Gastroesophageal sphincter (tissue), 4 donors: ENCODE measurements at regions not wholly inside any gene's neighbourhood (a gene's known extent, or its start where the extent isn't known, plus 50 kb on each side); places are given as distances from the start of the nearest gene placed in this dataset.

Experiments used
- ATAC-seq: fragments of 150-250 bp; one replicate; pipeline ENCODE4 v1.9.1; 2016; ENCODE audit warnings: mild to moderate bottlenecking, moderate library complexity
- H3K27ac ChIP-seq, 4 donors: fragments of 200-600 bp; sonication (generic) in 3 of 4; 1 replicate in 3 of 4; 2 replicates in 1 of 4; pipeline ENCODE4 v1.5.1; 2016 to 2019
- H3K27me3 ChIP-seq: fragments of 200-600 bp; sonication (generic); one replicate; pipeline ENCODE4 v1.5.1; 2019
- H3K36me3 ChIP-seq, 2 donors: fragments of 200-600 bp; sonication (generic); one replicate each; pipeline ENCODE4 v1.5.1; 2019; ENCODE audit warnings: control low read depth in 1 of 2
- H3K4me1 ChIP-seq, 3 donors: fragments of 200-600 bp; sonication (generic); 1 replicate in 2 of 3; 2 replicates in 1 of 3; pipeline ENCODE4 v1.5.1; 2016 to 2019; ENCODE audit warnings: control low read depth in 2 of 3
- H3K4me3 ChIP-seq, 2 donors: fragments of 200-600 bp; sonication (generic); one replicate each; pipeline ENCODE4 v1.5.1; 2019; ENCODE audit warnings: mild to moderate bottlenecking in 1 of 2, moderate library complexity in 1 of 2
- H3K9me3 ChIP-seq, 3 donors: fragments of 200-600 bp; sonication (generic); one replicate each; pipeline ENCODE4 v1.5.1; 2017 to 2019; ENCODE audit warnings: control low read depth in 2 of 3
- EP300 ChIP-seq: sonication (generic); formaldehyde crosslinking; IDR thresholded peaks from one replicate; pipeline ENCODE4 v1.6.1; 2017; ENCODE audit warnings: antibody characterized with exemption, mild to moderate bottlenecking
- POLR2A ChIP-seq, 2 donors: fragments of 450-650 bp; IDR thresholded peaks; one replicate each; pipeline ENCODE4 v1.6.1; 2017; ENCODE audit warnings: antibody characterized with exemption in 2 of 2, mild to moderate bottlenecking in 2 of 2, moderate library complexity in 1 of 2
- POLR2AphosphoS5 ChIP-seq: sonication (generic); formaldehyde crosslinking; IDR thresholded peaks from one replicate; pipeline ENCODE4 v1.6.1; 2017; ENCODE audit warnings: antibody characterized with exemption
- WGBS, 2 donors: methylation state at CpG; one replicate each; pipeline ENCODE4 v1.1.5; 2018; ENCODE audit warnings: low coverage in 1 of 2; 5-methylcytosine and 5-hydroxymethylcytosine counted together
- TF ChIP-seq, protein P1 (sequence below), 4 experiments: fragments of 200-600 bp in 2 of 4; fragments of 450-650 bp in 2 of 4; sonication (generic) in 1 of 4; IDR thresholded peaks; one replicate each; pipeline ENCODE4 v1.5.1; 2017 to 2019; ENCODE audit warnings: antibody characterized with exemption in 4 of 4, mild to moderate bottlenecking in 2 of 4, moderate library complexity in 2 of 4

DNA sequence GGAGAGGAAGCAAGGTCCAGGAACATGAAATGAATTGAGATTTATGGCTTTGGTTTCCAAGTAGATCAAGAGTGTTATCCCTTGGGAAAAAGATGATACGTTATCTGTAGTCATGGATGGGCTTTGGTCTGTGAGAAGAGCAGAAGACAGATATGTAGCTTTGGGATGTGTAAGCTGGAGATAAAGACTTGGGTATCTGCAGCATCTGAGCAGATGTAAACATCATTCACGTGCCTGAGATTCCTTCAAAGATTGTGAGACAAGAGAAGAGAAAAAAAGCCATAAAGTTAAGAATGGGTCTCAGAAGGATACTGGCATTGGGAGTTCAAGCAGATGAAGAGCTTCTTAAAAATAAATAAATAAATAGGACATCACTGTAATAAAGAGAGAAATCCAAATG lies 217.8 kb downstream of the PTPRC start:
- TF ChIP-seq, protein P1, sequence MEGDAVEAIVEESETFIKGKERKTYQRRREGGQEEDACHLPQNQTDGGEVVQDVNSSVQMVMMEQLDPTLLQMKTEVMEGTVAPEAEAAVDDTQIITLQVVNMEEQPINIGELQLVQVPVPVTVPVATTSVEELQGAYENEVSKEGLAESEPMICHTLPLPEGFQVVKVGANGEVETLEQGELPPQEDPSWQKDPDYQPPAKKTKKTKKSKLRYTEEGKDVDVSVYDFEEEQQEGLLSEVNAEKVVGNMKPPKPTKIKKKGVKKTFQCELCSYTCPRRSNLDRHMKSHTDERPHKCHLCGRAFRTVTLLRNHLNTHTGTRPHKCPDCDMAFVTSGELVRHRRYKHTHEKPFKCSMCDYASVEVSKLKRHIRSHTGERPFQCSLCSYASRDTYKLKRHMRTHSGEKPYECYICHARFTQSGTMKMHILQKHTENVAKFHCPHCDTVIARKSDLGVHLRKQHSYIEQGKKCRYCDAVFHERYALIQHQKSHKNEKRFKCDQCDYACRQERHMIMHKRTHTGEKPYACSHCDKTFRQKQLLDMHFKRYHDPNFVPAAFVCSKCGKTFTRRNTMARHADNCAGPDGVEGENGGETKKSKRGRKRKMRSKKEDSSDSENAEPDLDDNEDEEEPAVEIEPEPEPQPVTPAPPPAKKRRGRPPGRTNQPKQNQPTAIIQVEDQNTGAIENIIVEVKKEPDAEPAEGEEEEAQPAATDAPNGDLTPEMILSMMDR (IDR thresholded peaks at IDR 0.05): no peak
- no peak for TF ChIP-seq POLR2A (IDR thresholded peaks at IDR 0.05)
- TF ChIP-seq POLR2AphosphoS5: no peak
- TF ChIP-seq EP300: no peak
- H3K27me3 ChIP-seq: no peaks in the 10 kb centered on the region
- no peaks in the 10 kb centered on the region for H3K4me1 ChIP-seq
- WGBS, 2 donors: 69 to 79% methylated on average over 2 of the region's 2 CpGs
- H3K9me3 ChIP-seq: no peaks in the 10 kb centered on the region
- H3K27ac ChIP-seq: no peak overlapping the region
- H3K4me3 ChIP-seq: no peak overlapping the region
- no peak for ATAC-seq
- no peaks in the 10 kb centered on the region for H3K36me3 ChIP-seq

DNA sequence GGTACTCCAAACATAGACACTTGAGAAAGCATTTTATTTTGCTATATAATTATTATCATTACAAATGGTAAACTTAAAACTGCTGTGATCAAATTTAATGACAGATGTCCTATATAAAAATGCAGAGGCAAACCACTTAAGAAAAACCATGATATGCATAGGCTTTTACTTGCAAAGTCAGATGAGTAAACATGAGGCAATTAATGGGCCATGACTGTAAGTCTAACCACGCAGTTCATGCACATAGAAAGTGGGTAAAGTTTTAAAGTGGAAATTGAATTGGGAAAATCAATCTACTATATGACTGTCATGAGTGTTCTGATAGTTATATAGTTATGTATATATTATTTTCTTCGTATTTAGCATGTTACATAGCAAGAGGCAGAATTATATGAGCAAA lies 219.2 kb downstream of the PTPRC start:
- Histone ChIP-seq H3K27ac (no peak overlapping the region), H3K27me3 (no peaks in the 10 kb centered on the region), H3K4me3 (no peak overlapping the region), H3K9me3 (no peaks in the 10 kb centered on the region), H3K36me3 (no peaks in the 10 kb centered on the region), H3K4me1 (no peaks in the 10 kb centered on the region)
- no peak for TF ChIP-seq POLR2AphosphoS5
- TF ChIP-seq POLR2A (IDR thresholded peaks at IDR 0.05): no peak
- no peak for TF ChIP-seq EP300
- WGBS, 2 donors: 94 to 95% methylated on average over 2 of the region's 2 CpGs
- ATAC-seq: no peak

DNA sequence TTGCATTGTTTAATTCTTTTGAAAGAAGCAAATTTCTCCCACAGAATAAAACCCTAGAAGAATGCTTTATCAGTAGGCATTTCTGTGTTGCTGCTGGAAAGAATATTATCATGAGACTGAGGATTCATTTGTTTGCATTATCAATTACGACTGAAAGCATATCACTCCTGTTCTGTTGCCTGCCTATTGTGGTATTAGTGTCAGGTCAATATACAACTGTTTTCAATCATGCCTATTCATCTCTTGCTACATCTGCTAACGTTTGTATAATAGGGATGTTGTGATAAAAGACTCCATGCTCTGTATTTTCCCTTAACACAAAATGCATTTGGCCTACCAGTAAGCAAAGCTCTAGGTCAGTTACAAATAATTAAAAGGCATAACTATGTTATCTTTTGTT lies 221.5 kb downstream of the PTPRC start:
- H3K9me3 ChIP-seq: no peaks in the 10 kb centered on the region
- TF ChIP-seq POLR2A (IDR thresholded peaks at IDR 0.05) (no peak), EP300 (no peak), POLR2AphosphoS5 (no peak)
- no peak overlapping the region for H3K4me3 ChIP-seq
- H3K4me1 ChIP-seq: no peaks in the 10 kb centered on the region
- WGBS, 2 donors: 67 to 85% methylated on average over 2 of the region's 2 CpGs
- no peaks in the 10 kb centered on the region for H3K27me3 ChIP-seq
- no peak overlapping the region for H3K27ac ChIP-seq
- no peaks in the 10 kb centered on the region for H3K36me3 ChIP-seq
- ATAC-seq: no peak

DNA sequence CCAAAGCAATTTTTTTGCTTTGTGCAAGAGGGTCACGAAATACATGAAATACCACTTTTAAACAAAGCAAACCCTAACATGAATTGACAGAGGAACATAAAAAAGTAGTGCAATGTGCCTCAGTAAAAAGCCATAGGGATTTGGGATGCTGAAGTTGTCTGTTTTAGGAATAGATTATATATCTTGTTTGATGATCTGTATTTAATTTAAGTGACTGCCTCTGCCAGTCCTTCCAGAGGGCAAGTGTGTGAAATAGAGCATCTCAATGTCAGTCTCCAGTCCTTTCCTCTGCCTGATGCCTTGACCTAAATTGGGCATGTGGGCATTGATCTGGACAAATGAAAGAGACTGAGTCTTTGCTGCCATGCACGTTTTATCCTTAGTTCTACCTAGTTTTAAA lies 222.8 kb downstream of the PTPRC start:
- TF ChIP-seq POLR2A (IDR thresholded peaks at IDR 0.05): no peak
- TF ChIP-seq POLR2AphosphoS5: no peak
- TF ChIP-seq, protein P1 (IDR thresholded peaks at IDR 0.05): no peak
- no peak for TF ChIP-seq EP300
- ATAC-seq: no peak
- H3K36me3 ChIP-seq: no peaks in the 10 kb centered on the region
- 86 to 94% methylated on average over 2 of the region's 2 CpGs for WGBS, 2 donors
- no peaks in the 10 kb centered on the region for H3K9me3 ChIP-seq
- H3K27ac ChIP-seq: no peak overlapping the region
- no peak overlapping the region for H3K4me3 ChIP-seq
- no peaks in the 10 kb centered on the region for H3K4me1 ChIP-seq
- no peaks in the 10 kb centered on the region for H3K27me3 ChIP-seq

DNA sequence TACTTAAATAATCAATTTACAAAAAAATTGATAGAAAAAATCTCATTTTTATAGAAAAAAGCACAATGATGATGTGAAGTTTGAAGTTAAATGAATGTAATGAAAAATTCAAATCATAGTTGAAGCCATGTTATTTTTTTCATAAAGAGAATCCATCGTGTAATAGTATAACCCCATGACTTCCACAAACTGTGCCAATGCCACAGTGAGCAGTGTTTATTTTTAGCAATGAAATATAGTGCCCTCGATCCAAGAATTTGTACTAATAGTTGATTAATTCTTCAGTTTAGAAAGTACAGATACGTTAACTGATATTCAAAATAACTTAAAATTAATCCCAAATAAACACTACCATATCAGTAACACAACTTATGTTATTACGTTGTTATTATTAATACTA lies 225.9 kb downstream of the PTPRC start:
- Histone ChIP-seq H3K27ac (no peak overlapping the region), H3K4me3 (no peak overlapping the region), H3K36me3 (no peaks in the 10 kb centered on the region), H3K9me3 (no peaks in the 10 kb centered on the region), H3K4me1 (no peaks in the 10 kb centered on the region), H3K27me3 (no peaks in the 10 kb centered on the region)
- ATAC-seq: no peak
- WGBS, 2 donors: 61 to 66% methylated on average over 4 of the region's 4 CpGs
- TF ChIP-seq POLR2AphosphoS5 (no peak), EP300 (no peak), POLR2A (IDR thresholded peaks at IDR 0.05) (no peak)
- TF ChIP-seq, protein P1 (IDR thresholded peaks at IDR 0.05): no peak

DNA sequence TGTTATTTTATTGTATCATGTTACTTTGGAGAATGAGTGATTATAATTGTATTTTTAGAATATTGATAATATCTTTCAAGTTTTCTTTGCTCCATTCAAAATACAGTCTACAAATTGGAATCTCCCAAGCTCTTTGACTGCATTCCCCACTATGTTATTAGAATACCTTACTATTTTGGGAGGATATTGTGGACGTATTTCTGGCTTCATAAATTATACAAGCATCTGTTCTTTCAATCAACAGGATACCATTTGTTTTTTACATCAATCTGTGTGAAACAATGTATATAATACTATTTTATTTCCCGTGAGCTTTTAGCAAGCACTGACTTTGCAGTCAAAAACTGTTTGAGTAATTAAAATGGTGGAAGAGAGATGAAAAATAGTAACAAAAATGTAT lies 226.5 kb downstream of the PTPRC start:
- Histone ChIP-seq H3K27ac (no peak overlapping the region), H3K9me3 (no peaks in the 10 kb centered on the region), H3K4me1 (no peaks in the 10 kb centered on the region), H3K27me3 (no peaks in the 10 kb centered on the region), H3K4me3 (no peak overlapping the region), H3K36me3 (no peaks in the 10 kb centered on the region)
- TF ChIP-seq, protein P1 (IDR thresholded peaks at IDR 0.05): no peak
- TF ChIP-seq POLR2AphosphoS5 (no peak), POLR2A (IDR thresholded peaks at IDR 0.05) (no peak), EP300 (no peak)
- ATAC-seq: no peak
- whole genome bisulfite sequencing, 2 donors: 14 to 47% methylated on average over 2 of the region's 2 CpGs
